Daoy (cell line): ENCODE measurements at regions not wholly inside any gene's neighbourhood (a gene's known extent, or its start where the extent isn't known, plus 50 kb on each side); places are given as distances from the start of the nearest gene placed in this dataset.

Experiments used
- DNase-seq: peaks from one replicate; pipeline ENCODE4 v3.0.0-alpha.2; 2015; ENCODE audit warnings: low read depth

DNA sequence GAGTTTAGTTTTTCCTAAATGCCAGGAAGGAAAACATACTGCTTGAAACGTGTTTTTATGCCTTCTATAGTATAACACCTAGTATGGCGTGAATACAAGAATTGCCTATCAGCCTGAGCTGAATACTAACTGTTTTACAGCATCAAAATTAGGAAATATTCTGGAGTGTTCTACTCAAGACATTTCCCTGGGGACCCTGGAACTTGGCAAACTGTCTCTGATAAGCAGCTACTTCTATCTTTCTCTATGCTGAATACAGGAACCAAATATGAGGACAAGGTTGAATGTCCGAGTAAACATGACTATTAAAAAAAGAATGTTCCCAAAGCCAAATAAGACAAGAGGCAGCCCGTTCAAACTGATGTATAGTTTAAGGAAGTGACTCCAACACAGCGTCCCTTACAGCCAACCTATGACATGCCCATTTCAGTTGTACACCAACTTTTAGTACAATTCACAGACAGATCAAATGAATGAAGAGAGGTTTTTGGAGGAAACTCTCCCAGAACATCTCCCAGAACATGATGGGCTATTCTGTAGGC, 951.3 kb upstream of the ACVR2A start:
- no peak for DNase-seq

DNA sequence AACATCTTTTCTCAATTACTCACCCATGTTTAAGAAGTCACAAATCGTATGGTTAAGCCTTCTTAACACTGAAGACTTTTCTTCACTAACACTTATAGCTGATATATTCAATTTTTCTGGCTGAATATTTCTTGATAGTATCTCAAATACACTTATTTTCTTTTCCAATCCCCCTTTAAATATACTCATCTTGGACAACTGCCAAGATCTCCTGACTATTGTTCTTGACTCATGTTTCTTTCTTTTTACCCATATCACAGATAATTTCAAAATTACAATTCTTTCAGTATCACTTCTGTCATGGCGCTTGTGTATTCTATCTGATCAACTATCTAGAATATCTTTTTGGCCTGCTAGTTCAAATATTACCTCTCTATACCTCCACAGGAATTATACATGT, 954.3 kb upstream of the ACVR2A start:
- DNase-seq, result no peak

- DNase-seq, result no peak
Observed at GRCh38 chr2:146879882-146880281, 964.9 kb upstream of the ACVR2A start.

GRCh38 chr2:146874260-146874658, 970.6 kb upstream of the ACVR2A start:
- no peak for DNase-seq

GRCh38 chr2:146873646-146874259, 971.1 kb upstream of the ACVR2A start:
- DNase-seq, result no peak

GRCh38 chr2:146873056-146873455, 971.8 kb upstream of the ACVR2A start:
- DNase-seq, result no peak

GRCh38 chr2:146870691-146871090, 974.1 kb upstream of the ACVR2A start:
- DNase-seq, result no peak

GRCh38 chr2:146869328-146869727, 975.5 kb upstream of the ACVR2A start:
- DNase-seq, result no peak

GRCh38 chr2:146868051-146868450, 976.8 kb upstream of the ACVR2A start:
- no peak for DNase-seq

GRCh38 chr2:146867477-146867986, 977.3 kb upstream of the ACVR2A start:
- no peak for DNase-seq

DNA sequence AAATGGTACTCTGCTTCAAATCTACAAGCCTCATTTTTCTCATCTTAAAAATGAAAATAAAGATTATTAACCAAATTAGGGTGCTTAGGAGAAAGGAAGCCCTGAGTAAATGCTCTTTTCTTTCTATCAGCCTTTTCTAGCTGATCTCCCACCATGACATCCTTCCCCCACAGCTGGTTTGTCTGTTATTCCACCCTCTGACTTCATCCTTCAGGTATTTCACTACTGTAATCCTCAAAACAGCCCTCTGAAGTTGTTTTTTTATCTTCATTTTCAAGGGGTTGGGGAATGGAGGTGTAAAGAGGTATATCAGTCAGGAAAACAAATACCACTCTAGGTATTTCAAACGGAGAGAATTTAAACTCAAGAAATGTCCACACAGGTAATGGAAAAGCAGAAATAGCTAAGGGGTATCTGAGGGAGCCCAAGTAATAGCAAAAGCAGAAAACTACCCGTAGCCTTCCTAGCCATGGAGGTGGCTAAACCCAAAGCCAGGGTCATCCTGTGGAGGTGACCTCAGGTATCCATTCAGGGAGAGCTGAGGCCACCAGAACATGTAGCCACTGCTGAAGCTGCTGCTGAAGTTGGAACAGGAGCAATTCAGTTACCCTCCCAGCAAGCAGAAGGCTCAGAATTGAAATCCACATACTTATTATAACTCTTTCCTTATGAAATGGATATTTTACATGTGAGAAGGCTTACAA, 990.9 kb upstream of the ACVR2A start:
- no peak for DNase-seq

GRCh38 chr2:146852661-146853060, 992.2 kb upstream of the ACVR2A start:
- no peak for DNase-seq

DNA sequence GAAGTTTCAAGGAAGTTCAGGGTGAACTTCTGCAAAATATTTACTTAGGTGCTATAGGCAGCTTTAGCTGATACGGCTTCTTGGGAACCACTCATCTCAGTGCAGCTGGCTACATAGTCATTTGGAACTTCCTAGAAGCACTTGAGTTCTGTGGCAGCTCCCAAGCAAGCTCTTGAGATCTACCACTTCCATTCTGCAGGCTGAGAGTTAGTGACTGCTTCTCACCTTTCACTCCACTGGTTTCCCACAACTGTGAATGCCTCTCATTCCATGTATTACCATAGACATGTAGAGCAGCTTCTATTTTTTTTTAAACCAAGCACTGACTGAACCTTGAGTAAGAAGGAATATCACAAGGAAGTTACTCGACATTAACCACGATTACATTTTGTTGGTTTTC, 994.1 kb upstream of the ACVR2A start:
- no peak for DNase-seq

- no peak for DNase-seq
Observed at GRCh38 chr2:146847846-146848245, 997.0 kb upstream of the ACVR2A start.

DNA sequence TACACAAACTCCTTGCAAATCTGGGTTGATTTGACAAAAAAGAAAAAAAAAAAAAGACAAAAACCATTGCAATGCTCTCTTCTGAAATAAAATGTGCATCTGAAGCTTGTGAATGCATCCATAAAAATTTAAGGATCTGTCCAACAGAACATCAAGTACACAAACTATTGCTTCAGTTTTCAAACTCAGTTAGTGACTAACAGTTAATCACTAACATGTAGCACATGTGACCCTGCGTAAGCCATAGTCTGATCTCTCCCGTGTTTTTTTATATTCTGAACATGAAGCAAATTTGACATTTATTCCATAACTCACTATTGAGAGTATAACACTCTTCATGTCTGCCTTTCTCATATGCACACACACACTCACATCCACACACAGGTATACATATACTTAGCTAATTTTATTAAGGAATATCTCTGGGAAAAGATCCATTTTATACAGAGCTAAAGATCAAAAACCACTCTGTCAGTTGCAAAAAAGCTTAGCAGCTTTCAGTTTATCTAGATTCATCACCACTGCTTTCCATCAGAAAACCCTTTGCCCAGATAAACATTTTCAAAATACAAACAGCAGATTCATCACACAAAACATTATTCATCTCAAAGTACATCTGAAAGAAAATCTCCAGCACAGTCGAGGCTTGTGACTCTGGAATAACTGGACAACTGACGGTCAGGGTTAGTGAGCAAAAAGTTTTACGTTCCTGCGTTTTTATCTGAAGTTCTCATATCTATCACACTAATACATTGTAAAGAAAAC, 1000.4 kb upstream of the ACVR2A start:
- DNase-seq, result no peak

DNA sequence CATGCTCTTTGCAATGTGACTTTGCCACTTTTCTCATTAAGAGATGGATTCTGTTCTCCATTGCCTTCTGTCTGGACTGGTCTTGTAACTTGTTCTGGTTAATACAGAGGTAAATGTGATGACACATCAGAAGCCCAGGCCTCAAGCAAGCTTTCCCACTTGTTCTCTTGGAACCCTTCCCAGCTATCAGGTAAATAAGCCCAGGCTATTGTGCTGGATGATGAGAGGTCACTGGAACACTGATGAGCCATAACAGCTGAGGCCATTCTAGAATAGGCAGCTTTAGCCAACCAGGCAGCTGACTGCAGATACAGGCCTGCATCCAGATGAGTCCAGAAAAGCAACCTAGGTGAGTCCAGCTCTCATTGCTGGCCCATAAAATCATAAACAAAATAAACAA, 1007.0 kb upstream of the ACVR2A start:
- DNase-seq, result no peak

- DNase-seq, result no peak
Observed at GRCh38 chr2:146826388-146826787, 1018.4 kb upstream of the ACVR2A start.

GRCh38 chr2:146821836-146822316, 1023.0 kb upstream of the ACVR2A start:
- DNase-seq, result no peak

DNA sequence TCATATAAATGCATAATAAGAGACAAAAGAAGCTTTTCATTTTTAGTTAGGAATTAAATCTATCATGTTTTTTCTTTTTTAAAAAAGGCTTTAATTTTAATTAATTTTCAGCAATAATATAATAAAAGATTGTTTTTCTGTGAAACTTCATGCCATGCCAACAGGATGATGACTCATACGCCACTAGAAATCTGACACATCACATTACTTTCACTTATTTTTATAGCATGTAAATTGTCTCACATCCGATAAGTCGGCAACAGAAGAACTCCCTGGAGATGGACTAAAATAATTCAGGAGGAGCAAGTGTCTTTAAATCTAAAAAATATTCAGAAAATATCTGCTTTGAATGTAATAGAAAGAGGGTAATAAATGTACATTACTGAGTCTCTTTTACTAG, 1024.2 kb upstream of the ACVR2A start:
- no peak for DNase-seq

DNA sequence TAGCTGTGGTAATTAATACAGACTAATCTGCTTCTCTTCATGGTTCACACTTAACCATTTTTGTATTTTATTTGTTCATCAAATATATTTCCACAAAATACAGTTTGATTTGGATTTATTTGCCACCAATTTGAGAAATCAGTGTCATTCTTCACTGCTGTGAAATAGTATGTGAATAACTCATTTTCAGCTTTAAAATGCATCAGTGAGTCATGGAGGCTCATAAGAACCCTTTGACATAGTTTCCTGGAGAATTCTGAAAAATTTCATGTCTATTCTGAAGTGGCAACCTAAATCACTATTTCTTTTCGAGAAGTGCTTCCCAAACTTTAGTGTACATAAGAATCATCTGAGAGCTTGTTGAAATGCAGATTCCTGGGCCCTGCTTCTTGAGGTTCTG, 1026.7 kb upstream of the ACVR2A start:
- DNase-seq, result no peak

DNA sequence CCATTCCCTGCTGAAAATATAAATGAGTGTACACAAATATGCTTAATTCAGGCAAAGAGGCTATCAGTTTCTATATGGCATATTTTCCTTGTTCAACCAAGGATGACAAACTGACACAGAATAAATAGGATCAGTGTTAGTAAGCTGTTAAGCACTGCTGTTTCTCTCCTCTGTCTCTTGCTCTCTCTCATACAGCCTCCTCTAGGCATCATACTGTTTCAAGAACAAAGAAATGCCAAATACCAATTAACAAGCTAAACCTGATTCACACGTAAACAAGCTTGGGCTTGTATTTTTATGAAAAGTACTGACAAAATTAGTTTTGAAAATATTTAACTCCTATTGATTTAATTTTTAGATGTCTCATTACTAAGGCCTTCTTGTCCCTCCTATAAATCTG, 1027.2 kb upstream of the ACVR2A start:
- no peak for DNase-seq

GRCh38 chr2:146814971-146815370, 1029.9 kb upstream of the ACVR2A start:
- DNase-seq, result no peak
